NT2/D1 (cell line): ENCODE measurements at regions not wholly inside any gene's neighbourhood (a gene's known extent, or its start where the extent isn't known, plus 50 kb on each side); places are given as distances from the start of the nearest gene placed in this dataset.

Source experiments
- YY1 ChIP-seq: IDR thresholded peaks from 2 replicates; pipeline ENCODE4 v1.6.1; 2011; ENCODE audit not compliant: insufficient read length, insufficient read depth
- ZNF274 ChIP-seq: IDR thresholded peaks from 2 replicates; pipeline ENCODE4 v1.6.1; 2011; ENCODE audit warnings: mild to moderate bottlenecking, low read depth, low read length

GRCh38 chr6:149263321-149263720, 54.2 kb upstream of the TAB2 start:
- no peak for TF ChIP-seq ZNF274
- TF ChIP-seq YY1 = no peak
